ENCODE measurements at regions not wholly inside any gene's neighbourhood (a gene's known extent, or its start where the extent isn't known, plus 50 kb on each side); places are given as distances from the start of the nearest gene placed in this dataset.

DNA sequence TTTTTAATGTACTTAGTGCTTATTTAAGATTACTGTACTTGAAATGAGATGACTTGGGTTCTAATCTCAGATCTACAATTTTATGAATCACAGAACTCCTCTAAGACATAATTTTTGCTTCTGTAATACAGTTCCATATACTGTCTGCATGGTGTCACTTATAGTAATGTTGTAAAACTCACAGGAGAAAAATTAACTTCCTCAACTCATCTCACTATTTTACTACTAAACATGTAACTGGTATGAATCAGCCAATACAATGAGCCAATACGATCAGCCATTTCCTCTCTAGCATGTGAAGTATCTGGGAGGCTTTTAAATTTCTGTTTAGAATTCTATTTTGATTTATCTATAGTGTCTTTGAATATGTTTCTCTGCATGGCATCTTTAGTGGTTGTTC, 85.3 kb downstream of the NHLRC3 start:
- Histone ChIP-seq H3K9me3 (replicated peaks; ENCODE audit: control insufficient read depth, insufficient read depth, low read depth, low read length) (no peaks in the 10 kb centered on the region), H3K27ac (ENCODE audit: extremely low read depth, low read depth, low read length) (no peak overlapping the region), H3K4me3 (no peak overlapping the region), H3K36me3 (ENCODE audit: control insufficient read depth, insufficient read depth, low read length) (no peaks in the 10 kb centered on the region), H3K4me2 (ENCODE audit: insufficient read depth, low read length) (no peak overlapping the region), H3K79me2 (ENCODE audit: control insufficient read depth, insufficient read depth, low read length) (no peaks in the 10 kb centered on the region), H3K4me1 (replicated peaks in 1 of 2; ENCODE audit: control insufficient read depth in 2 of 2, insufficient read depth in 2 of 2, low read length in 2 of 2) (no peaks in the 10 kb centered on the region), H2AFZ (ENCODE audit: low read depth, low read length) (no peak overlapping the region), H3K27me3 (ENCODE audit: control insufficient read depth in 2 of 2, insufficient read depth in 2 of 2, low read length in 2 of 2) (peaks cover 0 to 12% of the 10 kb centered on the region in 2 experiments; a peak in 1 of 5 replicates), H4K20me1 (replicated peaks; ENCODE audit: control insufficient read depth, insufficient read depth, low read length) (no peaks in the 10 kb centered on the region), H3K9ac (ENCODE audit: insufficient read depth in 1 of 2, low read depth in 2 of 2, low read length in 2 of 2) (no peak overlapping the region), H3K9me1 (ENCODE audit: control insufficient read depth, insufficient read depth, low read length) (no peaks in the 10 kb centered on the region)
- intact Hi-C loops (cut with micrococcal nuclease): no loop called here
- DNase-seq (ENCODE audit: extremely low read depth in 1 of 4, low spot score in 3 of 4) (no peak), ATAC-seq (no peak), FAIRE-seq (no peak)
- in situ Hi-C loops (cut with MboI): no loop called here
- ChIA-PET POLR2A (no interaction called here), CTCF (ENCODE audit: low intra/inter-chr PET ratio) (no interaction called here)
- TF ChIP-seq SIN3A (IDR thresholded peaks at IDR 0.05; ENCODE audit: borderline replicate concordance in 2 of 2, control insufficient read depth in 1 of 2, low read depth in 2 of 2, low read length in 2 of 2) (no peak), ELF1 (tag; IDR thresholded peaks at IDR 0.05) (no peak), ZNF449 (CRISPR knock-in tag; IDR thresholded peaks at IDR 0.05) (no peak), SIN3B (IDR thresholded peaks at IDR 0.05; ENCODE audit: low read depth) (no peak), PURB (CRISPR knock-in tag; IDR thresholded peaks at IDR 0.05; ENCODE audit: low read depth) (no peak), PYGO2 (tag; IDR thresholded peaks at IDR 0.05) (no peak), NR2C1 (IDR thresholded peaks at IDR 0.05) (no peak), NR2C1 (tag; IDR thresholded peaks at IDR 0.05) (no peak)
- TF ChIP-seq, protein P1, sequence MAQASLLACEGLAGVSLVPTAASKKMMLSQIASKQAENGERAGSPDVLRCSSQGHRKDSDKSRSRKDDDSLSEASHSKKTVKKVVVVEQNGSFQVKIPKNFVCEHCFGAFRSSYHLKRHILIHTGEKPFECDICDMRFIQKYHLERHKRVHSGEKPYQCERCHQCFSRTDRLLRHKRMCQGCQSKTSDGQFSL (CRISPR knock-in tag; IDR thresholded peaks at IDR 0.05): no peak
- TF ChIP-seq, protein P1 (tag; IDR thresholded peaks at IDR 0.05): no peak
- TF ChIP-seq, protein P2, sequence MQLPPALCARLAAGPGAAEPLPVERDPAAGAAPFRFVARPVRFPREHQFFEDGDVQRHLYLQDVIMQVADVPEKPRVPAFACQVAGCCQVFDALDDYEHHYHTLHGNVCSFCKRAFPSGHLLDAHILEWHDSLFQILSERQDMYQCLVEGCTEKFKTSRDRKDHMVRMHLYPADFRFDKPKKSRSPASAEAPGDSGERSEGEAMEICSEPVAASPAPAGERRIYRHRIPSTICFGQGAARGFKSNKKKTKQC (CRISPR knock-in tag; IDR thresholded peaks at IDR 0.05): no peak
- no TSS peak for BruUV-seq (replicated peaks)
- 7% methylated on average over 1 of the region's 1 CpG for WGBS (ENCODE audit: insufficient coverage, low coverage, missing lambda C conversion rate)
